SK-N-SH (cell line): ENCODE measurements at regions not wholly inside any gene's neighbourhood (a gene's known extent, or its start where the extent isn't known, plus 50 kb on each side); places are given as distances from the start of the nearest gene placed in this dataset.

Experiments used
- CTCF ChIA-PET: fragments of 300-600, 350-600 bp; formaldehyde crosslinking; extraction: SDS; loops from one replicate; lab custom pipeline; 2021; lab: Yijun Ruan, JAX
- POLR2A ChIA-PET: fragments of 350-600 bp; sonication (Branson Sonifier 250); formaldehyde crosslinking; extraction: SDS; loops from one replicate; lab custom pipeline; 2020; ENCODE audit warnings: antibody characterized with exemption, inconsistent platforms; lab: Yijun Ruan, JAX
- DNase-seq: peaks from one replicate; pipeline ENCODE4 v3.0.0; 2012
- H2AFZ ChIP-seq: fragments of 200-600 bp; sonication (generic); 2 replicates; pipeline ENCODE4 v1.8.1; 2016; ENCODE audit warnings: antibody characterized with exemption, mild to moderate bottlenecking, low read depth
- H3F3A ChIP-seq: fragments of 200-600 bp; sonication (generic); replicated peaks from 2 replicates; pipeline ENCODE3; 2016; ENCODE audit warnings: antibody characterized with exemption, mild to moderate bottlenecking; ENCODE audit not compliant: insufficient read depth
- H3K27ac ChIP-seq, 2 experiments: fragments of 200-500 bp in 1 of 2; fragments of 200-600 bp in 1 of 2; sonication (Bioruptor generic) in 1 of 2; sonication (generic), shearing (Covaris generic) in 1 of 2; 2 replicates each; pipeline versions ENCODE4 v1.5.1 to v1.6.1; 2014 to 2016; ENCODE audit warnings: low read depth in 2 of 2, inconsistent platforms in 1 of 2, low read length in 1 of 2, mild to moderate bottlenecking in 1 of 2, mixed read lengths in 1 of 2
- H3K27me3 ChIP-seq: fragments of 200-600 bp; sonication (generic), shearing (Covaris generic); 2 replicates; pipeline ENCODE4 v1.6.1; 2016; ENCODE audit warnings: mixed run types; ENCODE audit not compliant: insufficient read depth
- H3K36me3 ChIP-seq, 2 experiments: fragments of 200-500 bp in 1 of 2; fragments of 200-600 bp in 1 of 2; sonication (Bioruptor generic) in 1 of 2; sonication (generic) in 1 of 2; replicated peaks in 1 of 2; 2 replicates each; pipeline versions ENCODE3 to v1.5.1; 2014 to 2016; ENCODE audit warnings: low read length in 1 of 2, mild to moderate bottlenecking in 1 of 2; ENCODE audit not compliant: insufficient read depth in 2 of 2, control insufficient read depth in 1 of 2
- H3K4me1 ChIP-seq, 2 experiments: fragments of 200-500 bp in 1 of 2; fragments of 200-600 bp in 1 of 2; sonication (Bioruptor generic) in 1 of 2; sonication (generic), shearing (Covaris generic) in 1 of 2; 2 replicates each; pipeline versions ENCODE4 v1.5.1 to v1.6.1; 2014 to 2016; ENCODE audit warnings: low read depth in 1 of 2, low read length in 1 of 2, mixed run types in 1 of 2; ENCODE audit not compliant: insufficient read depth in 2 of 2, control insufficient read depth in 1 of 2
- H3K4me2 ChIP-seq: fragments of 200-600 bp; sonication (generic), shearing (Covaris generic); 2 replicates; pipeline ENCODE4 v1.6.1; 2017; ENCODE audit warnings: mixed run types
- H3K4me3 ChIP-seq, 2 experiments: fragments of 200-500 bp in 1 of 2; fragments of 200-600 bp in 1 of 2; sonication (Bioruptor generic) in 1 of 2; sonication (generic), shearing (Covaris generic) in 1 of 2; 2 replicates each; pipeline versions ENCODE4 v1.5.1 to v1.8.1; 2014 to 2016; ENCODE audit warnings: low read depth in 2 of 2, inconsistent platforms in 1 of 2, low read length in 1 of 2, mild to moderate bottlenecking in 1 of 2, mixed read lengths in 1 of 2, moderate library complexity in 1 of 2
- H3K79me2 ChIP-seq: fragments of 200-600 bp; sonication (generic); 2 replicates; pipeline ENCODE4 v1.8.1; 2017; ENCODE audit warnings: mild to moderate bottlenecking; ENCODE audit not compliant: insufficient read depth
- H3K9ac ChIP-seq: fragments of 200-600 bp; sonication (generic); 2 replicates; pipeline ENCODE4 v1.6.1; 2017; ENCODE audit warnings: mixed run types
- H3K9me2 ChIP-seq: fragments of 200-600 bp; sonication (generic); 2 replicates; pipeline ENCODE4 v1.6.1; 2017; ENCODE audit warnings: mixed run types
- H3K9me3 ChIP-seq: fragments of 200-600 bp; sonication (generic); 2 replicates; pipeline ENCODE4 v1.6.1; 2017; ENCODE audit warnings: mixed run types, mild to moderate bottlenecking, moderate library complexity
- H4K20me1 ChIP-seq: fragments of 200-600 bp; sonication (generic); 2 replicates; pipeline ENCODE4 v1.6.1; 2017; ENCODE audit warnings: mild to moderate bottlenecking, mixed run types; ENCODE audit not compliant: insufficient read depth
- FOXJ3 ChIP-seq: sonication (generic); formaldehyde crosslinking; IDR thresholded peaks from 2 replicates; pipeline ENCODE4 v1.5.1; 2020; ENCODE audit warnings: mild to moderate bottlenecking, missing genetic modification reagents
- FOXM1 ChIP-seq: IDR thresholded peaks from 2 replicates; pipeline ENCODE4 v1.4.0; 2012; ENCODE audit warnings: low read depth, mild to moderate bottlenecking
- JUND ChIP-seq: IDR thresholded peaks from 2 replicates; pipeline ENCODE4 v1.4.0; 2012
- NFIC ChIP-seq: IDR thresholded peaks from 2 replicates; pipeline ENCODE4 v1.4.0; 2012; ENCODE audit warnings: borderline replicate concordance
- RAD21 ChIP-seq: IDR thresholded peaks from 2 replicates; pipeline ENCODE4 v1.6.1; 2012; ENCODE audit warnings: mild to moderate bottlenecking, low read length
- RCOR1 ChIP-seq: fragments of 150-350 bp; IDR thresholded peaks from 2 replicates; pipeline ENCODE4 v1.6.1; 2017; ENCODE audit warnings: antibody characterized with exemption, low read length
- RFX5 ChIP-seq: IDR thresholded peaks from 2 replicates; pipeline ENCODE4 v1.6.1; 2012; ENCODE audit warnings: mild to moderate bottlenecking, improper control_type of control experiment, low read length
- SIN3A ChIP-seq: IDR thresholded peaks from 2 replicates; pipeline ENCODE4 v1.6.1; 2012; ENCODE audit warnings: low read depth, mild to moderate bottlenecking, low read length, moderate library complexity, borderline replicate concordance
- TAF1 ChIP-seq: IDR thresholded peaks from 2 replicates; pipeline ENCODE4 v1.6.1; 2012; ENCODE audit warnings: low read depth, mild to moderate bottlenecking, low read length, moderate library complexity, borderline replicate concordance
- TEAD4 ChIP-seq: IDR thresholded peaks from 2 replicates; pipeline ENCODE4 v1.4.0; 2012; ENCODE audit warnings: mild to moderate bottlenecking, borderline replicate concordance; ENCODE audit not compliant: insufficient read depth
- WGBS: methylation state at CpG from one replicate; pipeline ENCODE4 v1.1.6; 2017; ENCODE audit warnings: low lambda C conversion rate; 5-methylcytosine and 5-hydroxymethylcytosine counted together
- TF ChIP-seq, protein P1 (sequence below): IDR thresholded peaks from 2 replicates; pipeline ENCODE4 v1.4.0; 2012; ENCODE audit warnings: low read depth, borderline replicate concordance
- TF ChIP-seq, protein P2 (sequence below): fragments of 150-350 bp; IDR thresholded peaks from 2 replicates; pipeline ENCODE4 v1.6.1; 2017; ENCODE audit warnings: antibody characterized with exemption, low read length, low read depth, borderline replicate concordance
- TF ChIP-seq, protein P3 (sequence below): fragments of 200-600 bp; sonication (generic); IDR thresholded peaks from 2 replicates; pipeline ENCODE4 v1.6.1; 2017; ENCODE audit warnings: antibody characterized with exemption, mild to moderate bottlenecking, moderate library complexity

DNA sequence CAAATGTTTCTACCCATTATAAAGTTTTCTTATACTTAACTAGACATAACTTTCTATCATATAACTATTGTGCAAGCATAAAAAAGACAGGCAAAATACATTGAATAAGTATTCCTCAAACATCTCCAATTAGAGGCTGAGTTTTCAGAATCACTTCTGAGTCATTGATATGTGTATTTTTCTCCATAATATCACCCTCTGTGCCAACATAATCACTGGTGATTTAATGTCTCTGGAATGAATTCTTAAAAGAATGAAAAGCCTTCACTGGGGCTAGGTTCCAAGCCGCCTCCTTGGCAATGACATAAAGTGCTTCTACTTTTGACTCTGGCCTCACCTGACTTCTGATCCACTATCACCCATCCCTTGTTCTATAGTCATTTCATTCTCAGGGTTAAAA, 197.0 kb upstream of the E2F8 start:
- Histone ChIP-seq H2AFZ (no peak overlapping the region), H3K27me3 (no peaks in the 10 kb centered on the region; the same call in 1 of the 2 replicates), H4K20me1 (no peaks in the 10 kb centered on the region), H3K9me2 (no peaks in the 10 kb centered on the region), H3K79me2 (no peaks in the 10 kb centered on the region), H3K4me3 (no peak overlapping the region), H3K4me1 (peaks cover 0 to 13% of the 10 kb centered on the region in 2 experiments; a peak in 1 of 4 replicates), H3K4me2 (no peak overlapping the region), H3K9ac (no peak overlapping the region), H3K9me3 (peaks cover 4% of the 10 kb centered on the region; the same call in 1 of the 2 replicates), H3K27ac (no peak overlapping the region), H3K36me3 (no peaks in the 10 kb centered on the region), H3F3A (no peaks in the 10 kb centered on the region)
- TF ChIP-seq JUND (0 out of 2 replicates have a peak, but pooled peaks have one; percentile 13), FOXJ3 (CRISPR knock-in tag) (no peak), NFIC (peak; percentile 20; the same call in 1 of the 2 replicates)
- 21% methylated on average over 1 of the region's 1 CpG for WGBS
- DNase-seq, result no peak
- POLR2A ChIA-PET, result no interaction called here
- CTCF ChIA-PET, result interaction anchor here (0.8 to 1.5 kb wide), 2 partner anchors 125 to 178 kb away, joined by 3 to 4 read pairs; no protein-coding TSS in a partner anchor

DNA sequence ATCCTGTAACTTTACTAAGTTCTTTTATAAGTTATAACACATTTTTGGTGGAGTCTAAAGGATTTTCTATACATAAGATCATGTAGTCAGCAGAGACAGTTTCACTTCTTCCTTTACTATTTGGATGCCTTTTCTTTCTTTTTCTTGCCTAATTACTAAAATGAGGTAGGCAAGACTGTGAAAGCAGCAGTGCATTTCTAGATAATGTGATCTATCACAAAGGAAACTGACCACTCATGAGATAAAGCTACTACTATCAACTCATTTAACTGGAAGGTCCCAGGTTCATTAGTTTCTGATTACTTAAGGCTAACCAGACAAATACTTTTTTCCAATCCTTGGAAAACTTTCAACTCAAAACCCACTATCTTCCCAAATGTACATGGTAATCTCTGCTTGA, 196.2 kb upstream of the E2F8 start:
- ChIA-PET POLR2A (no interaction called here), CTCF (interaction anchor here (0.6 kb wide), 1 partner anchor 107 kb away, joined by 3 read pairs; no protein-coding TSS in a partner anchor)
- Histone ChIP-seq H3K36me3 (no peaks in the 10 kb centered on the region), H3K9me3 (peaks cover 4% of the 10 kb centered on the region; the same call in 1 of the 2 replicates), H3K9me2 (no peaks in the 10 kb centered on the region), H3K27me3 (peaks cover 5% of the 10 kb centered on the region; the same call in 1 of the 2 replicates), H2AFZ (no peak overlapping the region), H3K4me1 (peaks cover 0 to 5% of the 10 kb centered on the region in 2 experiments; a peak in 1 of 4 replicates), H3K4me2 (no peak overlapping the region), H3K79me2 (no peaks in the 10 kb centered on the region), H3K9ac (no peak overlapping the region), H3K4me3 (no peak overlapping the region), H4K20me1 (no peaks in the 10 kb centered on the region), H3F3A (no peaks in the 10 kb centered on the region), H3K27ac (no peak overlapping the region)
- DNase-seq, result no peak
- TF ChIP-seq, protein P1, sequence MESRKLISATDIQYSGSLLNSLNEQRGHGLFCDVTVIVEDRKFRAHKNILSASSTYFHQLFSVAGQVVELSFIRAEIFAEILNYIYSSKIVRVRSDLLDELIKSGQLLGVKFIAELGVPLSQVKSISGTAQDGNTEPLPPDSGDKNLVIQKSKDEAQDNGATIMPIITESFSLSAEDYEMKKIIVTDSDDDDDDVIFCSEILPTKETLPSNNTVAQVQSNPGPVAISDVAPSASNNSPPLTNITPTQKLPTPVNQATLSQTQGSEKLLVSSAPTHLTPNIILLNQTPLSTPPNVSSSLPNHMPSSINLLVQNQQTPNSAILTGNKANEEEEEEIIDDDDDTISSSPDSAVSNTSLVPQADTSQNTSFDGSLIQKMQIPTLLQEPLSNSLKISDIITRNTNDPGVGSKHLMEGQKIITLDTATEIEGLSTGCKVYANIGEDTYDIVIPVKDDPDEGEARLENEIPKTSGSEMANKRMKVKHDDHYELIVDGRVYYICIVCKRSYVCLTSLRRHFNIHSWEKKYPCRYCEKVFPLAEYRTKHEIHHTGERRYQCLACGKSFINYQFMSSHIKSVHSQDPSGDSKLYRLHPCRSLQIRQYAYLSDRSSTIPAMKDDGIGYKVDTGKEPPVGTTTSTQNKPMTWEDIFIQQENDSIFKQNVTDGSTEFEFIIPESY, result no peak
- TF ChIP-seq FOXM1 (no peak), RCOR1 (no peak), SIN3A (no peak), RFX5 (no peak), TAF1 (no peak), TEAD4 (no peak), RAD21 (no peak)
- TF ChIP-seq, protein P2, sequence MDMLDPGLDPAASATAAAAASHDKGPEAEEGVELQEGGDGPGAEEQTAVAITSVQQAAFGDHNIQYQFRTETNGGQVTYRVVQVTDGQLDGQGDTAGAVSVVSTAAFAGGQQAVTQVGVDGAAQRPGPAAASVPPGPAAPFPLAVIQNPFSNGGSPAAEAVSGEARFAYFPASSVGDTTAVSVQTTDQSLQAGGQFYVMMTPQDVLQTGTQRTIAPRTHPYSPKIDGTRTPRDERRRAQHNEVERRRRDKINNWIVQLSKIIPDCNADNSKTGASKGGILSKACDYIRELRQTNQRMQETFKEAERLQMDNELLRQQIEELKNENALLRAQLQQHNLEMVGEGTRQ, result no peak
- TF ChIP-seq, protein P3, sequence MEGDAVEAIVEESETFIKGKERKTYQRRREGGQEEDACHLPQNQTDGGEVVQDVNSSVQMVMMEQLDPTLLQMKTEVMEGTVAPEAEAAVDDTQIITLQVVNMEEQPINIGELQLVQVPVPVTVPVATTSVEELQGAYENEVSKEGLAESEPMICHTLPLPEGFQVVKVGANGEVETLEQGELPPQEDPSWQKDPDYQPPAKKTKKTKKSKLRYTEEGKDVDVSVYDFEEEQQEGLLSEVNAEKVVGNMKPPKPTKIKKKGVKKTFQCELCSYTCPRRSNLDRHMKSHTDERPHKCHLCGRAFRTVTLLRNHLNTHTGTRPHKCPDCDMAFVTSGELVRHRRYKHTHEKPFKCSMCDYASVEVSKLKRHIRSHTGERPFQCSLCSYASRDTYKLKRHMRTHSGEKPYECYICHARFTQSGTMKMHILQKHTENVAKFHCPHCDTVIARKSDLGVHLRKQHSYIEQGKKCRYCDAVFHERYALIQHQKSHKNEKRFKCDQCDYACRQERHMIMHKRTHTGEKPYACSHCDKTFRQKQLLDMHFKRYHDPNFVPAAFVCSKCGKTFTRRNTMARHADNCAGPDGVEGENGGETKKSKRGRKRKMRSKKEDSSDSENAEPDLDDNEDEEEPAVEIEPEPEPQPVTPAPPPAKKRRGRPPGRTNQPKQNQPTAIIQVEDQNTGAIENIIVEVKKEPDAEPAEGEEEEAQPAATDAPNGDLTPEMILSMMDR, result no peak
